Daoy (cell line): ENCODE measurements at regions not wholly inside any gene's neighbourhood (a gene's known extent, or its start where the extent isn't known, plus 50 kb on each side); places are given as distances from the start of the nearest gene placed in this dataset.
A peak's percentile ranks its signal among the peaks of the same experiment; 100 is the strongest.

Source experiments
- DNase-seq: peaks from one replicate; pipeline ENCODE4 v3.0.0-alpha.2; 2015; ENCODE audit warnings: low read depth

DNA sequence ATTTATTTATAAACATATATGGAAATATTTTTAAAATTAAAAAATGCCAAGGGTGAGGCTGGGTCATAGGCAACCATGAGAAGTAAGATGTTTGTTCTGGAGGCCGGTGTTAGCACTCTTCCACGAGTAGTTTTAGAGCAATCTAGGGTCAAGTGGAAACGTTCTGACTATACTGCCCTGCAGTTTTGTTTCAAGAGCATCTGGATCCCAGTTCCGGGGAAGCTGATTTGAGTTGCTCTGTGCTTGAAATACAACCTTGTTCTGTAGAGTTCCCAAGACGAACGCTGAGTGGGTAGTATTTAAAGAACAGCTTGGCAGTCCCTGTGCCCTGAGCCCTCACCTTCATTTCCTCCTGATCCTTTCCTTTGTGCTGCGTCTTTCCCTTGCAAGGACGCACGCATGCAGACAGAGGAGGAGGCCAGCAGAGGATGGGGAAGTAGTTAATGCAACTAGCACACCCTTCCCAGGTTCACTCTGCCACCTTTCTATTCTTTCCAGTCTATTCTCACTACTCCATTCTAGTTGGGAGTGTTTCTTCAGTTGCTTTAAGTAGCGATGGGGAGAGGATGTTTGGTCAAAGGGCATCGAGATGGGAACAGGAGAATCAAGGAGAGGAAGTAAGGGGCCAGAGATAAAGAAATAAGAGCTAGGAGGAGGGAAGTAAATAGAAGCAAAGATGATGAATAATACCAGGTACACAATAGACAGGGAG lies 68.3 kb upstream of the ZSWIM6 start:
- DNase-seq: no peak

DNA sequence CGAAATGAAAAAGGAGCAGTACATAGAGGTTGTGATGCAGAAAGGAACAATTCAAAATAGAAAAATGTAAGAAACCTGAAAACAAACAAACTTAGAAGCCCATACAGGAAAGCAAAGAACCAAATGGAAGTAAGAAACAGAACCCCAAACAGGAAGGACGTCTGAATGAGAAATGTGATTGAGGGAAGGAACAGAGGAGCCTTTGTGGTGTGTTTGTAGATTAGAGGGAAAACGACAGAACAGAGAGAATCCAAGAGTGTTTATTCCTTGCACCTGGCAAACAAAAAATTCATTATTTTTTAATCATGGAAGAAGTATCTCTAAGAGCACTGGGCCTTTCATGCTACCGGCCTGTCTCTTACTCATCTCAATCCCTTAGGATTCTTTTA lies 67.8 kb upstream of the ZSWIM6 start:
- no peak for DNase-seq

DNA sequence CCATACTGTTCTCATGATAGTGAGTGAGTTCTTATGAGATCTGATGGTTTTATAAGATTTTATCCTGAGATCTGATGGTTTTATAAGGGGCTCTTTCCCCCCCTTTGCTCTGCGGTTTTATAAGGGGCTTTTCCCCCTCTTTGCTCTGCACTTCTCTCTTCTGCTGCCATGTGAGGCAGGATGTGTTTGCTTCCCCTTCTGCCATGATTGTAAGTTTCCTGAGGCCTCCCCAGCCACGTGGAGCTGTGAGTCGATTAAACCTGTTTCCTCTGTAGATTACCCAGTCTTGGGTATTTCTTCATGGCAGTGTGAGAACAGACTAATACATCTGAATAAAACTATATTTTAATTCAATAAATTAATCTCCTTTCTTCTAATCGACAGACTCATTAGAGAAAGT lies 64.9 kb upstream of the ZSWIM6 start:
- DNase-seq: no peak

- DNase-seq: no peak
These were observed 63.2 kb upstream of the ZSWIM6 start for GRCh38 chr5:61268871-61269270.

GRCh38 chr5:61270510-61271165 lies 61.4 kb upstream of the ZSWIM6 start:
- DNase-seq: no peak

DNA sequence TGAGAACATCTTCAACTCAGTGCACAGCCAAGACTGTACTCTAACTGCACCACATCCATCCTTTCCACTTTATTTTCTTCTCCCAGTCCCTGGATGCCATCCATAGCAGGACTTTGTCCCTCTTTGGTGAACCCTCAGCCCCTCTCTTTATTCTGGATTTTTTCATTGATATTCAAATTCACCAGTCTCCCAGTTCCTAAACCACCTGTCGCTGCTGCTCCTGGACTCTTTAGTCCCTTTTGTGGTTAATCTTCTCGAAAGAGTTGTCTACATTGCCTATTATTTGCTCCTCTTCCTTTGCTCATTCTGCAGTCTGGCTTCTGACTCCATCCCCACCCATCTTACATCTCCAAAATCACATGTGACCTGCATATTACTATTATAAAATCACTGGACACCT lies 59.4 kb upstream of the ZSWIM6 start:
- no peak for DNase-seq

GRCh38 chr5:61273279-61273975 lies 58.6 kb upstream of the ZSWIM6 start:
- DNase-seq: no peak

DNA sequence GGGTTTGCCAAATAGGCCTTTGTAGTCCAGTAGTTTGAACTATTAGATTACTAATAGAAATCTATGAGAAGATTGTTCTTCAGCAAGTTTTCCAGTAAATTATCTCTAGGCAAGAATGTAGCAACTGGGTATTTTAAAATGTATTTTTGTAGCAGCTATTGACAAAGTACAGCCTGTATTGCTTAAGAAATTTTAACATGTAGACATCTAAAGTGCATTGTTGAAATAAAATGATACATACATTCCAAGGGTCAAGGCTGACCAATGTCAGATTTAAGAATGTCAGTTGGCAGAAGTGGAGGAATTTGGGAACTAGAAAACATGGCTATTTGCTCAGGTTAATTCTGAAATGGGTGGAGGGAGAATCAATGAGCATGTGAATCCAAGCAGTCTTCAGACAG lies 57.5 kb upstream of the ZSWIM6 start:
- no peak for DNase-seq

DNA sequence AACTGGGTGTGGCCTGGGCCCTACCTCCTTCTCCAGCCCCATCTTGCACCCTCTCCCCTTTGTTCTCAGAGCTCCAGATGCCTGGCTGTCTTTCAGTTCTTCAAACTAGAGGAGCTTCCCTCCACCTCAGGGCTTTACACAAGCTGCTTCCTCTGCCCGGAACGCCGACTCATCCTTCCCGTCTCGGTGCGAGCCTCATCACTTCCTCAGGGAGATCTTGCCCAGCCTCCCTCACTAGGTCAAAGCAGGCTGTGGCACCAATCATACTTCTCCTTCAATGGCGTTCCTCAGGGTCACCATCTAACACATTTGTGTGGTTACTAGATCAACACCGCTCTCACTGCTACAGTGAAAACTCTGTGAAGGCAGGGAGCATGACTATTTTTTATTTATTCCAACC lies 56.2 kb upstream of the ZSWIM6 start:
- DNase-seq: peak; percentile 87

- peak; percentile 63 for DNase-seq
These were observed 54.9 kb upstream of the ZSWIM6 start for GRCh38 chr5:61277190-61277589.

- DNase-seq: peak; percentile 48
These were observed 54.3 kb upstream of the ZSWIM6 start for GRCh38 chr5:61277781-61278180.

DNA sequence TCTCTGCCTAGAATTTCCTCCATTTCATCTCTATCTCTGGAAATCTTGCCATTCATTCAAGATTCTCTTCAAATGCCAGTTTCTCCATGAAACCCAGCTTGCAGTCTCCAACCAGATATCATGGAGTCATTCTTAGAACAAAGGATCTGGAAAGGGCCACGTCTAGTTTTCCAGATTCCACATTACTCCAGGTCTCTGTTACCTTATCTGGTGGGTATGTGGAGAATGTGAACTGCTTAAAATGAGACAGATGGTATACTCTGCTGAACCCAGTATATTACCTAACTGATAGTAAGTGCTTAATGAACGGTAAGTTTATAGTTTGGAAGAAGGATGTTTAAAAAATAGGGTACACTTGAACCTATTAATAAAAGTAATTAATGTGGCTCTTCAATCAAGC lies 52.3 kb upstream of the ZSWIM6 start:
- DNase-seq: no peak

- DNase-seq: peak; percentile 83
These were observed 51.9 kb upstream of the ZSWIM6 start for GRCh38 chr5:61280205-61280604.

DNA sequence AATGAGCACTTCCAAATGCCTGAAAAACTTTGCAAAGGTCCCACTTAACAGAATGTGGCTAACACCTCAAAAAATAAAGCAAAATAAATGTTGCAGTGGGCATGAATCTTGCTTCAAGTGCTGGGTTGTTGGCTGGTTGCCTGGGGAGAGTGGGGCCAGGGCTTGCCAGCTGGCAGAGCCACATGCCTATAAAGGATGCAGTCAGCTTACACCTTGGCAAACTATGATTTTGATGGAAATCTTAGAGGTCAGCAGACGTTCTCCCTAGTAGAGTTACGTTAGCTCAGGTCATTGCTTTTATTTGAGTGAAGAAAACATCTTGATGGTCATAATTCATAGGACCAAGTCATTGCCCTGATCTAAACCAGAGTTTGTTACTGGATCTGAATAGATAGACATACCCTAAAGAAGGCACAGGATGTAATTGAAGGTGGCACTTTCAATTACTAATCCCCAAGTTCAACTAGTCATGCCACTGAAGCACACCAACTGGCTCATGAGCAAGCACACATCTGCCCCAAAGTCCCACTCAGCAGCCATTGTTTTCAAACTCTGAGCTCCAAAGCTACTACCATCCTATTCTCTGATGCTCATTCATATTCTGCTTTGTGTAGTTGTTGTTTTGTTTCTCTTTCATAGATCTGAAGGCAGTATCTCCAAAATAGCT lies 51.2 kb upstream of the ZSWIM6 start:
- no peak for DNase-seq

DNA sequence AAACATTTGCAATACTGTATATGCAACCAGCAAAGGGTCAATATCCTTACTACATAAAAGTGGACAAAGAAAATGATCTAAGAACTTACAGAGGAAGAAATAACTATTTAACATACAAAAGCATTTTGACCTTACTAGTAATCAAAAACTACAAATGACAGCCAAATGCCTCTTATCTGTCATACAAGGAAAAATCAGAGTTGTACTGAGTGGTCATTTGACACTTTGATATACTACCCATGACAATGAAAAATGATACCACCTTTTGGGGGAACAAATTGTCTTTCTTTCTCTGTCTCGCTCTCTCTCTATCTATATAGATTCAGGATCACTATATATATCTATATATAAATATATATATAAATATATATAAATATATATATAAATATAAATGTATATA lies 50.4 kb upstream of the ZSWIM6 start:
- no peak for DNase-seq
